Upper lobe of left lung (tissue), 4 donors: ENCODE measurements at regions not wholly inside any gene's neighbourhood (a gene's known extent, or its start where the extent isn't known, plus 50 kb on each side); places are given as distances from the start of the nearest gene placed in this dataset.

ENCODE experiments used
- CTCF ChIP-seq, 6 experiments: fragments of 450-650 bp in 4 of 6; fragments of 200-600 bp in 2 of 6; sonication (generic) in 2 of 6; IDR thresholded peaks; one replicate each; pipeline ENCODE4 v1.5.1; 2016 to 2019; ENCODE audit warnings: antibody characterized with exemption in 6 of 6
- EP300 ChIP-seq, 4 donors: sonication (generic); formaldehyde crosslinking; IDR thresholded peaks; one replicate each; pipeline ENCODE4 v1.5.1; 2017; ENCODE audit warnings: antibody characterized with exemption in 4 of 4, control low read depth in 2 of 4
- POLR2A ChIP-seq, 4 donors: fragments of 450-650 bp; IDR thresholded peaks; one replicate each; pipeline ENCODE4 v1.5.1; 2016 to 2017; ENCODE audit warnings: antibody characterized with exemption in 4 of 4, mild to moderate bottlenecking in 2 of 4

GRCh38 chr5:135662061-135662481 is 83.3 kb upstream of the CXCL14 start:
- TF ChIP-seq CTCF (IDR thresholded peaks at IDR 0.05) (no peak), POLR2A (IDR thresholded peaks at IDR 0.05) (no peak), EP300 (IDR thresholded peaks at IDR 0.05) (no peak)
